IMR-90 (cell line): ENCODE measurements at regions not wholly inside any gene's neighbourhood (a gene's known extent, or its start where the extent isn't known, plus 50 kb on each side); places are given as distances from the start of the nearest gene placed in this dataset.

Experiments used
- ATAC-seq: fragments of 200-7000 bp; cut with Tn5 transposase; 2 replicates; pipeline ENCODE4 v1.9.1; 2020; ENCODE audit warnings: low read depth, mild to moderate bottlenecking, moderate library complexity
- BruUV-seq: library from RNA; stranded (reverse); fragments of 400-500 nt; replicated peaks from 2 replicates; lab custom pipeline; 2021; lab: Mats Ljungman, UMichigan
- CTCF ChIA-PET: fragments of 300-600 bp; formaldehyde crosslinking; extraction: SDS; loops from one replicate; lab custom pipeline; 2021; ENCODE audit warnings: antibody characterized with exemption; lab: Yijun Ruan, JAX
- POLR2A ChIA-PET: fragments of 300-600 bp; sonication (Branson Sonifier 250); formaldehyde crosslinking; loops from one replicate; lab custom pipeline; 2022; ENCODE audit warnings: antibody characterized with exemption; ENCODE audit not compliant: unreplicated experiment; lab: Charles Lee
- DNase-seq: peaks from one replicate; pipeline ENCODE4 v3.0.0; 2013
- H2AFZ ChIP-seq: replicated peaks from 2 replicates; pipeline ENCODE3; 2013; ENCODE audit warnings: low read length, mild to moderate bottlenecking; ENCODE audit not compliant: poor library complexity
- H2AK5ac ChIP-seq: 2 replicates; pipeline ENCODE4 v1.6.1; 2013; ENCODE audit warnings: low read depth, low read length, inconsistent platforms
- H2AK9ac ChIP-seq: replicated peaks from 2 replicates; pipeline ENCODE3; 2013; ENCODE audit warnings: mild to moderate bottlenecking, low read depth, low read length, moderate library complexity; ENCODE audit not compliant: poor library complexity
- H2BK120ac ChIP-seq: 2 replicates; pipeline ENCODE4 v1.6.1; 2013; ENCODE audit warnings: low read depth, low read length, inconsistent platforms
- H2BK15ac ChIP-seq: 3 replicates; pipeline ENCODE4 v1.6.1; 2013; ENCODE audit warnings: low read depth, low read length, inconsistent platforms
- H2BK20ac ChIP-seq: 2 replicates; pipeline ENCODE4 v1.6.1; 2013; ENCODE audit warnings: low read depth, mild to moderate bottlenecking, inconsistent platforms, low read length, moderate library complexity
- H2BK5ac ChIP-seq: 2 replicates; pipeline ENCODE4 v1.6.1; 2013; ENCODE audit warnings: mild to moderate bottlenecking, low read depth, low read length, inconsistent platforms; ENCODE audit not compliant: poor library complexity, severe bottlenecking
- H3K14ac ChIP-seq: replicated peaks from 2 replicates; pipeline ENCODE4 v1.6.1; 2013; ENCODE audit warnings: low read depth, low read length, inconsistent platforms
- H3K18ac ChIP-seq: 2 replicates; pipeline ENCODE4 v1.6.1; 2013; ENCODE audit warnings: low read depth, low read length, control low read depth
- H3K23ac ChIP-seq: 2 replicates; pipeline ENCODE4 v1.6.1; 2013; ENCODE audit warnings: low read depth, low read length, inconsistent platforms
- H3K27ac ChIP-seq: 2 replicates; pipeline ENCODE4 v1.5.1; 2013; ENCODE audit warnings: mild to moderate bottlenecking, control low read depth, low read length; ENCODE audit not compliant: insufficient read depth
- H3K27me3 ChIP-seq: 2 replicates; pipeline ENCODE4 v1.6.1; 2013; ENCODE audit warnings: low read length; ENCODE audit not compliant: control insufficient read depth, insufficient read depth
- H3K36me3 ChIP-seq: 2 replicates; pipeline ENCODE4 v1.6.1; 2013; ENCODE audit warnings: low read length, mixed read lengths; ENCODE audit not compliant: control insufficient read depth, insufficient read depth
- H3K4ac ChIP-seq: 2 replicates; pipeline ENCODE4 v1.6.1; 2013; ENCODE audit warnings: low read depth, low read length, inconsistent platforms
- H3K4me1 ChIP-seq: 2 replicates; pipeline ENCODE4 v1.6.1; 2013; ENCODE audit warnings: low read length, mixed read lengths; ENCODE audit not compliant: control insufficient read depth, insufficient read depth
- H3K4me2 ChIP-seq: 2 replicates; pipeline ENCODE4 v1.6.1; 2013; ENCODE audit warnings: low read depth, mild to moderate bottlenecking, control low read depth, low read length, moderate library complexity
- H3K4me3 ChIP-seq: 2 replicates; pipeline ENCODE4 v1.5.1; 2013; ENCODE audit warnings: low read depth, mild to moderate bottlenecking, control low read depth, low read length, moderate library complexity; ENCODE audit not compliant: insufficient read depth
- H3K56ac ChIP-seq: 2 replicates; pipeline ENCODE4 v1.6.1; 2013; ENCODE audit warnings: low read length, inconsistent platforms; ENCODE audit not compliant: insufficient read depth; ENCODE audit errors: extremely low read depth
- H3K79me1 ChIP-seq, 2 experiments: 2 replicates each; pipeline ENCODE4 v1.6.1; 2013; ENCODE audit warnings: low read length in 2 of 2, inconsistent platforms in 1 of 2, low read depth in 1 of 2
- H3K9ac ChIP-seq: 2 replicates; pipeline ENCODE4 v1.6.1; 2013; ENCODE audit warnings: low read depth, low read length, control low read depth
- H3K9me1 ChIP-seq: 2 replicates; pipeline ENCODE4 v1.6.1; 2013; ENCODE audit warnings: low read length, inconsistent platforms; ENCODE audit not compliant: insufficient read depth
- H3K9me3 ChIP-seq: 2 replicates; pipeline ENCODE4 v1.6.1; 2013; ENCODE audit warnings: low read length; ENCODE audit not compliant: control insufficient read depth, insufficient read depth
- H4K20me1 ChIP-seq: 2 replicates; pipeline ENCODE4 v1.6.1; 2013; ENCODE audit warnings: low read length, inconsistent platforms; ENCODE audit not compliant: insufficient read depth
- H4K5ac ChIP-seq: 2 replicates; pipeline ENCODE4 v1.6.1; 2013; ENCODE audit warnings: mild to moderate bottlenecking, low read depth, low read length, control low read depth
- H4K8ac ChIP-seq, 2 experiments: 2 replicates each; pipeline ENCODE4 v1.6.1; 2013; ENCODE audit warnings: low read depth in 2 of 2, low read length in 2 of 2, control low read depth in 1 of 2, inconsistent platforms in 1 of 2
- H4K91ac ChIP-seq: 2 replicates; pipeline ENCODE4 v1.6.1; 2013; ENCODE audit warnings: low read depth, low read length, inconsistent platforms; ENCODE audit not compliant: insufficient read depth
- BHLHE40 ChIP-seq: fragments of 150-350 bp; IDR thresholded peaks from 2 replicates; pipeline ENCODE4 v1.6.1; 2016; ENCODE audit warnings: mild to moderate bottlenecking, low read depth, low read length
- CEBPB ChIP-seq: IDR thresholded peaks from 2 replicates; pipeline ENCODE4 v1.6.1; 2012; ENCODE audit warnings: low read depth, low read length, improper control_type of control experiment
- CHD1 ChIP-seq: IDR thresholded peaks from 2 replicates; pipeline ENCODE4 v1.6.1; 2012; ENCODE audit warnings: low read depth, low read length, improper control_type of control experiment
- CTCF ChIP-seq: conservative IDR thresholded peaks from 2 replicates; pipeline ENCODE4 v1.5.1; 2012; ENCODE audit warnings: mild to moderate bottlenecking, low read depth, low read length, improper control_type of control experiment
- ELK1 ChIP-seq: fragments of 150-350 bp; IDR thresholded peaks from 2 replicates; pipeline ENCODE4 v1.6.1; 2016; ENCODE audit warnings: low read depth, mild to moderate bottlenecking, low read length, moderate library complexity, borderline replicate concordance
- FOS ChIP-seq: fragments of 150-350 bp; IDR thresholded peaks from 2 replicates; pipeline ENCODE4 v1.6.1; 2016; ENCODE audit warnings: low read depth, low read length
- MAFK ChIP-seq: IDR thresholded peaks from 2 replicates; pipeline ENCODE4 v1.6.1; 2012; ENCODE audit warnings: low read depth, low read length, improper control_type of control experiment
- MAZ ChIP-seq: IDR thresholded peaks from 2 replicates; pipeline ENCODE4 v1.6.1; 2012; ENCODE audit warnings: low read depth, mild to moderate bottlenecking, low read length, improper control_type of control experiment, moderate library complexity, borderline replicate concordance
- MXI1 ChIP-seq: IDR thresholded peaks from 2 replicates; pipeline ENCODE4 v1.6.1; 2012; ENCODE audit warnings: low read depth, mild to moderate bottlenecking, low read length, moderate library complexity, borderline replicate concordance
- NFE2L2 ChIP-seq: fragments of 150-350 bp; IDR thresholded peaks from 2 replicates; pipeline ENCODE4 v1.6.1; 2016; ENCODE audit warnings: low read depth, mild to moderate bottlenecking, low read length
- POLR2A ChIP-seq: IDR thresholded peaks from 2 replicates; pipeline ENCODE4 v1.6.1; 2012; ENCODE audit warnings: mild to moderate bottlenecking, low read depth, low read length
- RAD21 ChIP-seq: IDR thresholded peaks from 2 replicates; pipeline ENCODE4 v1.6.1; 2012; ENCODE audit warnings: low read length, improper control_type of control experiment
- RCOR1 ChIP-seq: IDR thresholded peaks from 2 replicates; pipeline ENCODE4 v1.6.1; 2012; ENCODE audit warnings: mild to moderate bottlenecking, low read length, improper control_type of control experiment; ENCODE audit not compliant: insufficient replicate concordance
- RFX5 ChIP-seq: IDR thresholded peaks from 2 replicates; pipeline ENCODE4 v1.8.0; 2012; ENCODE audit warnings: low read depth, mild to moderate bottlenecking, low read length, moderate library complexity
- SMC3 ChIP-seq: fragments of 150-350 bp; IDR thresholded peaks from 2 replicates; pipeline ENCODE4 v1.6.1; 2016; ENCODE audit warnings: low read depth, mild to moderate bottlenecking, antibody characterized with exemption, low read length, moderate library complexity
- USF2 ChIP-seq: fragments of 150-350 bp; IDR thresholded peaks from 2 replicates; pipeline ENCODE4 v1.6.1; 2017; ENCODE audit warnings: mild to moderate bottlenecking, antibody characterized with exemption, low read length, low read depth
- WGBS, 2 experiments: methylation state at CpG; one replicate each; pipeline versions ENCODE4 v1.1.5 to v1.1.7; 2013; ENCODE audit warnings: missing lambda C conversion rate in 2 of 2; ENCODE audit not compliant: insufficient read length in 1 of 2; ENCODE audit errors: extremely low coverage in 2 of 2; 5-methylcytosine and 5-hydroxymethylcytosine counted together
- dilution Hi-C: fragments of 300-500 bp; cut with HindIII; formaldehyde crosslinking; loops from one replicate; pipeline ENCODE4 v1.14.3; 2018; ENCODE audit warnings: low sequenced_read_pairs; ENCODE audit not compliant: unreplicated experiment
- in situ Hi-C: fragments of 300-500 bp; cut with MboI; formaldehyde crosslinking; loops from 3 replicates; pipeline ENCODE4 v1.14.3; 2019; ENCODE audit warnings: low sequenced_read_pairs, inconsistent platforms, mixed read lengths
- intact Hi-C: fragments of 100-400 bp; cut with micrococcal nuclease; formaldehyde crosslinking; loops from 2 replicates; pipeline ENCODE4 v1.10.0; 2022

GRCh38 chr1:199410462-199410861, 617.0 kb upstream of the NR5A2 start:
- Histone ChIP-seq H4K20me1 (no peaks in the 10 kb centered on the region), H3K4ac (no peak overlapping the region), H3K9me1 (no peaks in the 10 kb centered on the region), H2AK5ac (no peak overlapping the region), H2BK120ac (no peak overlapping the region), H3K18ac (no peak overlapping the region), H4K91ac (no peak overlapping the region), H3K9ac (no peak overlapping the region), H3K4me1 (no peaks in the 10 kb centered on the region), H3K36me3 (no peaks in the 10 kb centered on the region), H3K27me3 (no peaks in the 10 kb centered on the region), H2BK15ac (no peak overlapping the region), H4K5ac (no peak overlapping the region), H4K8ac (no peak overlapping the region), H3K4me3 (no peak overlapping the region), H3K79me1 (no peaks in the 10 kb centered on the region), H2AFZ (no peak overlapping the region), H3K23ac (no peak overlapping the region), H3K4me2 (no peak overlapping the region), H3K56ac (no peak overlapping the region), H3K27ac (no peak overlapping the region), H3K9me3 (no peaks in the 10 kb centered on the region; the same call in 1 of the 2 replicates), H3K14ac (no peak overlapping the region; the same call in 1 of the 2 replicates), H2BK5ac (no peak overlapping the region), H2AK9ac (no peak overlapping the region), H2BK20ac (no peak overlapping the region)
- DNase-seq: no peak
- TF ChIP-seq MAFK (no peak), CTCF (no peak), POLR2A (no peak), RCOR1 (no peak), SMC3 (no peak), CEBPB (no peak), NFE2L2 (no peak), MAZ (no peak), BHLHE40 (no peak), USF2 (no peak), ELK1 (no peak), MXI1 (no peak), RFX5 (no peak), CHD1 (no peak), FOS (no peak), RAD21 (no peak)
- CTCF ChIA-PET: no interaction called here
- WGBS, 2 experiments: no CpG with 5 or more reads among the region's 3 CpGs
- POLR2A ChIA-PET: no interaction called here
- in situ Hi-C loops: no loop called here
- dilution Hi-C loops: no loop called here
- intact Hi-C loops: loop anchor here (10.0 kb wide), 1 partner anchor 286 kb away; no protein-coding TSS in a partner anchor
- no TSS peak for BruUV-seq
- no peak for ATAC-seq
